Stimulated activated CD4-positive, alpha-beta T cell treated with anti-CD3 and anti-CD28 coated beads, Interleukin-12 subunit alpha, Interleukin-12 subunit beta, amount 100 ng/mL, for 48 hours (primary cell): ENCODE measurements at regions not wholly inside any gene's neighbourhood (a gene's known extent, or its start where the extent isn't known, plus 50 kb on each side); places are given as distances from the start of the nearest gene placed in this dataset.

Experiments used
- DNase-seq, 3 donors: peaks; one replicate each; pipeline ENCODE4 v3.0.0-alpha.2; 2020; ENCODE audit warnings: low read depth in 2 of 3, low spot score in 1 of 3

DNA sequence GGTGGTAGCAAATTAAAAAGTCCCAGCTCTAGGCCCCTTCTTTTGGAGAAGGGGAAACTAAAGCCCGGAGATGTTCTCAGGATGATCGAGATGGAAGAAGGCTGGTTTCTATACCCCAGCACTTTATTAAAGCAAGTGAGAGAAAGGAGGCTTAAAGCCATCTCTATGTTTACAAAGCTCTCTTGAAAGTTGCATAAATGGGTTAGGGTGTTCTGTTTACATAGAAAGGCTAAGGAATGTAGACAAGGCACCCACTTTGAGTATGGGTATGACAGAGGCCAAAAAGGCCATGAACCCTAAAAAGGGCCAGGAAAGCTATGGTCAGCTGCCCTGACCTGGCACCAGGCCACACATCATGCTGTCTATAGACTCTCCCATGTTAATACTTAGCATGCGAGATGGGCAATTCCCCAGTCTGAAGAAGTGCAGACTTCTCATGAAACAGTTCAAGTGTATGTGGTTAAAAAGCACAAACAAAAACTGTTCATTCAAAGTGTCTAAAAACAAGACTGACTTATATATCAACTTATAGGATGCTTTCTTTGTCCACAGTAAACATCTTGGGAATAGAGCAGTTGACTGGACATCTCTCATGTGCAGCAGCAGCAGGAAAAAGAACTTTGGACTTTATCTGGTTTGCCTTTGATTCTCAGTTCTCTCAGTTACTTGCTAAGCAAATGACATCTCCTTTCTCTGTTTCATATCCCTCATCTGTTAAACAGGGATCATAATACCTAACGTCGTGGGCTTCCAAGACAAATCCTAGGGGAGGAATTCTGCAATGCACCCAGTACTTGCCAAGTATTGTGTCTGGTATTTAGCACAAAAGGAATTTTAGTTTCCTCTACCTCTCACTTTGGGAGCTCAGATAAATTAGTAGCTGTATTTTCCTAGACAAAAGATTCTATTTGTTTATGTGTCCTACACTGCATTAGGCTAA lies 521.6 kb downstream of the PLPP3 start:
- DNase-seq, result no peak

DNA sequence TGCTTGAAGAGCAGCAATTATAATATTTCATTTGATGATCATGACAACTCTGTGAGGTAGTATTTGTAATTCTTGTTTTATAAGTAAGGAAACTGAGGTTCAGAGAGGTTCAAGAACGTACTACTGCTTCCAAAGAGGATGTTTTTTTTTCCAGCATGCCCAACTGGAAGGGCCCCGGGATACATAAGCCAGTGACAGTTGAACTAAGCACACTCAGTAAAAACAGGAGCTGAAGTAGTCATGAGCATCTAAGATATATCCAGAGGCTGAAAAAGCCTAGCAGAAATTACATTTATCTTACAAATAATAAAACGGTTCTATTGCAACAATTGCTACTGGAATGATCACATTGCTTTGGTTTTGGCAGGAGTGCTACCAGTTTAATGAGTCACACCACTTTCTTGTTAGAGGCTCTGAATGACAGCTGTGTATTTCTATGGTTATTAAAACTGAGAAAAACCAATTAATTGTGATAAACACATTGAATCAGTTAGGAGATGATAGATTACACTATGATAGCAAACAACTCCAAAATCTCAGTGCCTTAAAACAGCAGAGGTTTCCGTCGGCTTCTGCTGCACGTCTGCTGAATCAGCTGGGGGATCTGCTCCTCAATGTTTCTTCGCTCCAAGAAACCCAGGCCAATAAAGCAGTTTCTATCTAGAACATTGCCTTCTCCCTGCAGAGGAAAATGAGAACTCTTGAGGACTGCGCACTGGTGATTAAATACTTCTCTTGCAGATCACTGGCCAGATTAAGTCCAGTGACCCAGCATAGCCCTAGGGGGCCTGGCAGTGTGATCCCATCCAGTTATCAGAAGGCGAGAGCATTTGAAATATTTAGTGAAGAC lies 522.7 kb downstream of the PLPP3 start:
- DNase-seq, result no peak

DNA sequence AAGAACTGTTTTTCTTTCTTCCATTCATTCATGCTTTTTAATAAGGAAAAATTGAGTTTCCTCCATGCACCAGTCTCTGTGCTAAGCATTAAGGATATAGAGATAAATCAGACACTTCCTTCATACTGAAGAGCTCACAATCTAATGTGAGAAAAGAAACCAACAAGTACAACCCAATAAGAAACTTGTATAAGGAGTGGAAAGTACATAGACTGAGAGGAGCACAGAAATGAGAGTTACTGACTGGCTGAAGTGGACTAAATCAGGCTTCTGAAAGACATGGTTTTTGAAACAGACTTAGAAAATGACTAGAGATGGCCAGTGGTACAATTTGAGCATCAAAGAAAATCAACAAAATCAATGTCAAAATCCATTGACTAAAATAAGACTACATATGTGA lies 524.4 kb downstream of the PLPP3 start:
- no peak for DNase-seq

DNA sequence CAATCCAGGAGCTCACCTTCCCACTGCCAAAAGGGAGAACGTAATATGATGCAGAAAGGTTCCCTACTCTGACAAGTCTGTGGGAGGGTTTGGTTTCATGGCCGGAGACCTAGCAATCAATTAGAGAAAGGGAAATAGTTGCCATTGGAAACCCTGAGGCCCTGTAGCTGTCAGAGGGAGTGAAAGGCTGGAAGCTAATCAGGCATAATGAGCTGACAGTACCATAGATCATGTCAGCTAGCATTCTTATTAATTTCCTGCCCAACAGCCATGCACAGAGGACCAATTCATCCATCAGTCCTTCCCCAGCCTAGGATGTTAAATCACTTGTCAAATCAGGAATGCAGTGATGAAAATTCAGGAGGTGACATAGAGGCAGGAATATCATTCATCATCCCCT lies 527.3 kb downstream of the PLPP3 start:
- no peak for DNase-seq

DNA sequence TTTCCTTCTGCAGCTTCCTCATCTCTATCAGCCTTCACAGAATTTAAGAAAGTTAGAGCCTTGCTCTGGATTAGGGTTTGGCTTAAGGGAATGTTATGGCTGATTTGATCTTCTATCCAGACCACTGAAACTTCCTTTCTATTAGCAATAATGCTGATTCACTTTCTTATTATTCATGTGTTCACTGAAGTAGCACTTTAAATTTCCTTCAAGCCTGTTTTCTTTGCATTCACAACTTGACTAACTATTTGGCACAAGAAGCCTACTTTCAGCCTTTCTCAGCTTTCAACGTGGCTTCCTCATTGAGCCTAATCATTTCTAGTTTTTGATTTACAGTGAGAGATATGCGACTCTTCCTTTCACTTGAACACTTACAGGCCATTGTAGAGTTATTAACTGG lies 528.5 kb downstream of the PLPP3 start:
- DNase-seq, result no peak

DNA sequence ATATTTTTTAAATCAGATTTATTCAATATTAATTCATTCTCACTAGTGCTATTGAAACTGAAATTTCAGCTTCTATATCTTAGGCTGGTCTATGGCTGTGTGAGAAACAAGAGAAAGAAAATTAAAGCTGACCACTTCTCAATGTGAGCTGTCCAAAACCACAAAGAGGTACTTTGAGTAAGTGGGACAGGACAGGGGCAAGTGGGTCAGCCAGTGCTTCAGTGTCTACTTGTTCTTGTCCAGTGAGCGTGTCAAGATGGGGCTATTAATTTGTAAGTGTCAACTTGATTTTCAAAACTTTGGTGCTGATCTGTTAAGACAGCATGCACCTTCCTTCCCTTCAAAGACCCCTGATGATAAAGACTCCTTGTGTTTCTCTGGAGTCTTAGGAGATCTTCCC lies 533.9 kb downstream of the PLPP3 start:
- DNase-seq, result no peak

DNA sequence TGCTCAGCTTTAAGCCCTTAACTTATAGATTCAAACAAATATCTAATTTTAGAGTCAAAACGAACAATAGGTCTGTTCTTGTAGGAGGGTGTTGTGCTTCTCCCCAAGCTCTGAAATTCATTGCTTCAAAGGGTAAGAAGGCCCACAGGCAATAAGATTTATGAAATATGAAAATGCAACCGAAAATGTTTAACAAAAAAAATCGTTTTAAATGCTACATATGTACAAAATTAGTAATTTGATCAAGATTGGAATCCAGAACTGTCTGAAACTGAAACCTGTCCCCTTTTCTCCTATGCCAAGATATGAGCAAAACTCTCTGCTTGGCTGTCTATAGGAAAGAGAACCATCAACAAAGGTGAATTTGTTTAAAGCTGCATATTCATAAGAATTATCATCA lies 534.3 kb downstream of the PLPP3 start:
- no peak for DNase-seq

DNA sequence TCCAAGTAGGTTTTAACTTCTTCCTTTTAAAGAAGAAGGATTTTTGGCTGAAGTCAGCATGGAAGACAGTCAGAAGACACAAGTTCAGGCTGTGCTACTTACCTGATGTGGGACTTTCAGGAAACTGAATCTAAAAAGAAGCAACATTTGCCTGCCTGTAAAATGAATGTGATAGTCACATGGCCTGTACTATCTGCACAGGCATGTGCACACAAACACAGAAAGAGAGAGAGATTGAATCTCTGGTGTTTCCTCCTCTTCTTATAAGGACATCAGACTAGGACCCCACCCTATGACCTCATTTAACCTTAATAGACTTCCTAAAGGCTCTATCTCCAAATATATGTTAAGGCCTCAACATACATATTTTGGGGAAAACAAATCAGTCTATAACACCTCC lies 542.9 kb downstream of the PLPP3 start:
- no peak for DNase-seq

DNA sequence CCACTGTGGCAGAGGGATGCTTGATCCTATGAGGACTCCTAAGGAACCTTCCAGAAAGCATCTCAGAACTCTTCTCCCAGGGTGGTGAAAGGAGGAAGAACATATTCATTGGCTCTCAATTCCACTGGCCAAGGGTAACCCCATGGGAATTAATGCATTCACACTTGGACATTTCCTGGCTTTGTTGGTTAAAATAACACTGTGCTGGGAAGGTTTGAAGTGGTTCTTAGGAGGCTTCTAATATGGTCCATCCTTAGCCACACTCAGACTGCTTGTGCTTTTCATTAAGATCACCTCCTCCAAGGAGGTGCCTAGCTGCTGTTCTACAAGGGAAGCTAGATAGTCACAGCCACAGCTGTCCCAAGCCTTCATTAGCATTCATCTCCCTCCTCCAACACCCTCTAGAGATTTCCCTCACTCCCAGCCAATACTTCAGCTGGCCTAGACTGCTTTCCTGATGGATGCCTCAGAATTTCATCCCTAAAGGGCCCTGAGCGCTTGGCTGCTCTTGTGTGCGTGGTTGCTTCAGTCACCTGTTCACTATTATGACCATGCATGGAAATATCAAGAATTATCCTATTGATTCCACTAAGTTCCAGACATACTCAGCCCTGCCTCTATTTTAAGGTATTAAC lies 544.4 kb downstream of the PLPP3 start:
- no peak for DNase-seq

DNA sequence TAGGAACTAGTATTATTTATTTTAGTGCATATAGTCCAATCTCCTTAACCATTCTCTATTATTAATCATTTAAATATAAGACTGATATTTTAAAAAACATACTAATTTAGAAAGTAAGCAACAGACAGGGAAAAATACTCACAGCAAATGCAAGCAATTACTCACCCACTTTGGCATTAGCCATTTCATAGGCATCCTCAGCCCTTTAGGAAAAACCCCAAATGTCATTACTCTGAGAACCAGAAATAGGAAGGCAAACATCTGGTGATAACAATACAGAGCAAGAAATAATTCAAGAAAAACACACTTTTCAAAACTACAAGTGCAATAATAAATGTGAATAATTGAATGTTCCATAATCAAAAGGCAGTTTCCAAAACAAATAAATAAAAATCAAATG lies 545.1 kb downstream of the PLPP3 start:
- DNase-seq, result no peak

DNA sequence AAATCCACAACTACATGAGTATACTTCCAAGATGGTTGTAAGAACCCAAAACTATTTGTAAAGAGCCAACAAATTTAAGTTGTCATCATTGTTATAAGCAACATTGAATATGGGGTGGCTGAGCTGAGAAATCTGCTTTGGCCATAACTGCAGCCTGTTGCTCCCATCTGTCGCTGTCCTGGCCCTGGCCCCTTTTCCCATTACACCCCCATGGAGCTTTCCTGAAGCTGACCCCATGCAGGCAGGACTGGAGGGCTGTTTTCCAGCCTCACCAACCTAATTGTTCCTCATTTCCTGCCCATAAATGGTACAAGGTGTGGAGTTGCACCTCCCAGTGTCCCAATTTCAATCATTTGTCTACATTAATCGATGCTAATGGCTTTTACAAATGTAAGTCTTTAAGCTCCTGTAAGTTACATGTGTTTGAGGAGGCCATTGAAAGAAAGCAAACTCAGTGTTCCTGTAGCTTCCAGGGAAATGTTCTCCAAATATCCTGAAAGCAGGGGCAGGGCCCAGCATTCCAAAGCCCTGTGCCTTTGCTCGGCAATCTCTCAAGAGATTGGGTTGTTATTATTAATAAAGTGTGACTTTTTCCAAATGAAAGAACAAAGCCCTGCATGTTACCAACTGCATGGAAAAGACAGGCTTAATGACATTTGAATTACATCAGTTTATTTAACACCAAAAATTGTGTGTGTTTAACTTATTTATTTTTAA lies 545.9 kb downstream of the PLPP3 start:
- no peak for DNase-seq

DNA sequence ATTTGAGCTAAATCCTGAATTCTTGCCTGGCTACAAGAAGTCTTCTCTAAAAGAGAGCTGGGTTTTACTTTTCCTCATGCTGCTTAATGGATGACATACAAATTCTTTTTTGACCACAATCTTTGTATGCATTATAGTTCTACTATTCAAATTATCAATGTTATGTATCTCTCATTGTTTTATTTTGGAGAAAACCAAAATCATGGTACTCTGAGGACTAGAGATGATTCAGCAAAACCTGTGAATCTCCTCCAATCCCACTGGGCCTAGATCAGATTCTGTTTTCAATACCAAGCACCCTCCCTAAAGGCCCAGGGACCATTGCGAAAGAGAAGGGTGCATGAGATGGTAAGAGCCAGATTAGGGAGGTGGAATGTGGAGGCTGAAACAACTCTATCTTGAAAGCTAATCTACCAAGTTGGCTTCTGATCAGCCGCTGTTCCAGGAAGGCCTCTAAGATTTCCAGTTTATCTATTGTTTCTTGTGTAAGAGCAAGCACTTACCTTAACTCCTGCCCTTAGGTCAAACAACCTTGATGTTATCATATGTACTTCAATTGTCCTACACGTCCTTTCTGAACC lies 547.2 kb downstream of the PLPP3 start:
- no peak for DNase-seq

DNA sequence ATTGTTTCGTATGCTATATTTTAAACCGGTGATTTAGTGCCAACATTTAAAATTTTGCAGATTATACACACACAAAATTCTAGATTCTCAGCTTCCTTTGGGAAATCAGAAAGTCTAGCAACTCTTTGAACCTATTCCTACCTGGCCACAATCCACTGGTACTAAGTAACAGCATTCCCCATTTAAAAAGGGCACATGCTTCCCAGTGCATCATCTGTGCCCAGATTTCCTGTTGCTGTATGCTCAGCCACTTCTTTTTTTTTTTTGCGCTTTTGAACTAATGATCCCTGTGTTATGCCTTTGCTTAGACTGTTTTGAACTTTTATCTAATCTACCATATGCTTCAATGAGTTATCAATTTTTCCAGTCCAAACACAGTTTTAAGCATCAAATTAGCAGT lies 548.4 kb downstream of the PLPP3 start:
- DNase-seq, result no peak

DNA sequence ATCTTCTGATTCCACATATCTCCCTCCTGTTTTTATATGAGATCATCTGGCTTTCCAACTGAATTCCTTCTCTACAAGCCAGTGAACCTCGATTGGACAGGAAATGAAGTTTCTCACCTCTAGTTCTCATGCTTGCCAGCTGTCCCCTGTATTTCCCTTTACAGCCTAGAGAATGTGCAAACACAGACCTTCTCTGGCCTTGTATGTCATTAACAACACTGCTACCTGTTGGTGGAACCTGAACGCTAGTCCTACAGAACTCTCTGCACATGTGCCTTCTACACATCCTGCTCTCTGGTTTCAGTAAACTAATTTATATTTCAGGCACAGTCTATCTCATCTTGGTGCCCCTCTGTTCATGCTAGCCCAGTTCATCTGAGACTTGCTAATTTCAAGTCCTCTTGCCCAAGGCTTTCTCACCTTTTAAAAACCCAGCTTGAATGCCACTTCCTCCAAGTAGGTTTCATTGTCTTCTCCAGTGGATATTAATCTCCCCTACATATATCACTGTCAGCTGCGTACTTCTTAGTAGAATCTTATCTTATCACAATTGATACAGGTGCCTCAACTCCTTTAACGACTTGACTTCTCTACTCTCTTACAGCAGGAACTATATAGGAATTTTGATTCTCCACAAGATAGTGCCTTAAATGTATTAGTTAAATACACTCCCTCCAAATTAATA lies 549.9 kb downstream of the PLPP3 start:
- DNase-seq, result no peak

DNA sequence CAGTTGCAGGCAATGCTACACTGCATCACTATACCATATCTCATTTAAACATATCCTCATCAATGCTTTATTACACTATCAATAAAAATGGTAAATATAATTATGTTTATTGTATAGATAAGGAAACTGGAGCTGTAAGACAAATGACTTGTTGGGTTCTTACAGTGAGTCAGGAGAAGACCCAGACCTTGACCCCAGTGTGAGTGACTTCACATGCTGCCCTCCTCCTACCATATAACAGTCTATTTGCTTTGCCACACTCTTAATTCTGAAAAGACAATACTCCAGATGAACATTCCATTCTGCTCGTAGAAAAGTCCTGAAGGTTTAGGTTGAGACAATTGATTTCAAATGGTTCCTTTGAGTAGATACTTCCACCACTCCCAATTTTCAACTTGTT lies 550.5 kb downstream of the PLPP3 start:
- no peak for DNase-seq

DNA sequence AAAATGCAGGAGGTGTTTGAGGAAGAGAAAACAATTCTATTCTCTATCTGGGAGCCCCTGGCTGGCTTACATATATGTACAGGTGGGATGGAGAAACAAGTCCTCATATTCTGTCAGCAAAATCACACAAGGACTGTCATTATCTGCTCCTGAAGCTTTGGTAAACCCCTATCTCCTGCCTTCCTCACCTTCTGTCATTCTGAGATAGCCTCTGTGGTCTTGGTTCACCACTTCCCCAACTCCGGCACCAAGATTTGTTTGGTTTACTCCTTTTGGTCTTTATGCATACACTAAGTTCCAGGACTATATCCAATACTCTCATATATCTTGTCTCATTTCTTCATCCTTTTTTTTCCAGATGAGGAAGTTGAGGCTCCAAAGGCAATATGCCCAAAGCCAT lies 551.1 kb downstream of the PLPP3 start:
- no peak for DNase-seq

DNA sequence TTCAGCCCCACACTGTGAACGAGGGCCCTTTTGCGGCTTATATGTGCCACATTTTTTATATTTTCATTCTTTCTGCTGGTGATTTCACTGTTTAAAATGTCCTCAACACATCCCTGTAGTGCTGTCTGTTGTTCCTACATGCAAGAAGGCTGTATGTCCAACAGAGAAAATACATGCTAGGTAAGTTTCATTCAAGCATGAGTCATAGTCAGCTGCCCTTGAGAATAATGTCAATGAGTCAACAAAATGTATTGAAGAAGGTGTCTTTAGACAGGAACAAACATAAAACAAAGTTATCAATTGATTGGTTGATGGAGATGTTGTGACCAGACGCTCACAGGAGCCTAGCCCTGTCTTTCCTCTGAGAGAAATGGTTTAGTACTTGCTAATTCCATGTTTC lies 553.4 kb downstream of the PLPP3 start:
- no peak for DNase-seq

DNA sequence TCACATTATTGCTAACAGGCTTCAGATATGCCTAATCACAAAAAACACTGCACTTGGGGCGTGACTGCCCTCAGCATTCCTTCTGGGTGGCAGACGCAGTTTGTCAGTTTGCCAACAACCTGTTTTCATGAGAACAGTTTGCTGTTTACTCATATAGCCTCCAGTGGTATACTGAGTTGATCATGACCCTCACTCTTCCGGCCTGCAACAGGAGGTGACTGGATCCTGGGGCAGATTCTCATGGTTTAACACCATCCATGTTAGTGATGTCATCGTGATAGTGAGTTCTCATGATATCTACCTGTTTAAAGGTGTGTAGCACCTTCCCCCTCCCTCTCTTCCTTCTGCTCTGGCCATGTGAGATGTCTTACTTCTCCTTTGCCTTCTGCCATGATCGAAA lies 555.2 kb downstream of the PLPP3 start:
- no peak for DNase-seq

DNA sequence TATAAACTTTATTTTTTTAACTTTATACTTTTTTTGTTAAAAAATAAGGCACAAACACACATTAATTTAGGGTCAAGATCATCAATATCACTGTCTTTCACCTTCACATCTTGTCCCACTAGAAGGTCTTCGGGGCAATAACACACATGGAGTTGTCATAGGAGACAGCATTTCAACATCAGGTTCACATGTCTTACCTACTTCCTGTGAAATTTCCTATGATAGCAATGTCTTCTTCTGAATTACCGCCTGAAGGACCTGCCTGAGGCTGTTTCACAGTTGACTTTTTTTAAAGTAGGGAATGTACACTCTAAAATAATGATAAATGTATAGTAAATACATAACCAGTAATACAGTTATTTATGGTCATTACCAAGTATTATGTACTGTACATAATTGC lies 559.4 kb downstream of the PLPP3 start:
- DNase-seq, result no peak

DNA sequence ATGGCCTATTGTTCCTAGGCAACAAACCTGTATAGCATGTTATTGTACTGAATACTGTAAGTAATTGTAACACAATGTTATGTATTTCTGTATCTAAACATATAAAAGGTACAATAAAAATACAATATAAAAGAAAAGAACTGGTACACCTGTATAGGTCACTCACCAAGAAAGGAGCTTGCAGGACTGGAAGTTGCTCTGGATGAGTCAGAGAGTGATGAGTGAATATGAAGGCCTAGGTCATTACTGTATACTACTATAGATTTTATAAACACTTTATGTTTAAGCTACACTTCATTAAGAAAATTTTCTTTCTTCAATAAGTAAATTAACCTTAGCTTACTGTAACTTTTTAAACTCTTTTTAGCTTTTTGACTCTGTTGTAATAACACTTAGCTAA lies 559.9 kb downstream of the PLPP3 start:
- no peak for DNase-seq
